AG09319 (cell line): ENCODE measurements at regions not wholly inside any gene's neighbourhood (a gene's known extent, or its start where the extent isn't known, plus 50 kb on each side); places are given as distances from the start of the nearest gene placed in this dataset.

ENCODE experiments used
- DNase-seq: peaks from one replicate; pipeline ENCODE4 v3.0.0-alpha.2; 2010; ENCODE audit warnings: low read depth; ENCODE audit errors: extremely low read depth
- TF ChIP-seq, protein P1 (sequence below): IDR thresholded peaks from 2 replicates; pipeline ENCODE4 v1.5.1; 2011; ENCODE audit warnings: low read depth, mild to moderate bottlenecking, inconsistent platforms, low read length, moderate library complexity

DNA sequence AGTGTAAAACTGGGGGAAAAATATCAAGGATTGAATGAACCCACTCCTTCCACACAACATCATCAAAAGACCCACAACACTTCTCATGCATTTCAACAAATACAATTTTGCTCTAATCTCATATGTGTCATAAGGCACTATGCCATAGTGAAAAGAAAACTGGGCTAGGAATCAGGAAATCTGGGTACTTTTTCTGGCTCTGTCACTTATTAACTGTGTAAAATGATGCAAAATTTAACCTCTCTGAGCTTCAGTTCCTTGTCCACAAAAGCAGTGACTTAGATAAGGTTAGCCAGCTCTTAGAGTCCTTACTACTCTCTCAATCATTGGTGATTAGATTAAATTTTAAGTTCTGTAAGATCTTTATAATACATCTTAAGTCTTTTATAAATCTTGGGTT, 250.5 kb upstream of the SOX5 start:
- TF ChIP-seq, protein P1, sequence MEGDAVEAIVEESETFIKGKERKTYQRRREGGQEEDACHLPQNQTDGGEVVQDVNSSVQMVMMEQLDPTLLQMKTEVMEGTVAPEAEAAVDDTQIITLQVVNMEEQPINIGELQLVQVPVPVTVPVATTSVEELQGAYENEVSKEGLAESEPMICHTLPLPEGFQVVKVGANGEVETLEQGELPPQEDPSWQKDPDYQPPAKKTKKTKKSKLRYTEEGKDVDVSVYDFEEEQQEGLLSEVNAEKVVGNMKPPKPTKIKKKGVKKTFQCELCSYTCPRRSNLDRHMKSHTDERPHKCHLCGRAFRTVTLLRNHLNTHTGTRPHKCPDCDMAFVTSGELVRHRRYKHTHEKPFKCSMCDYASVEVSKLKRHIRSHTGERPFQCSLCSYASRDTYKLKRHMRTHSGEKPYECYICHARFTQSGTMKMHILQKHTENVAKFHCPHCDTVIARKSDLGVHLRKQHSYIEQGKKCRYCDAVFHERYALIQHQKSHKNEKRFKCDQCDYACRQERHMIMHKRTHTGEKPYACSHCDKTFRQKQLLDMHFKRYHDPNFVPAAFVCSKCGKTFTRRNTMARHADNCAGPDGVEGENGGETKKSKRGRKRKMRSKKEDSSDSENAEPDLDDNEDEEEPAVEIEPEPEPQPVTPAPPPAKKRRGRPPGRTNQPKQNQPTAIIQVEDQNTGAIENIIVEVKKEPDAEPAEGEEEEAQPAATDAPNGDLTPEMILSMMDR = no peak
- no peak for DNase-seq

DNA sequence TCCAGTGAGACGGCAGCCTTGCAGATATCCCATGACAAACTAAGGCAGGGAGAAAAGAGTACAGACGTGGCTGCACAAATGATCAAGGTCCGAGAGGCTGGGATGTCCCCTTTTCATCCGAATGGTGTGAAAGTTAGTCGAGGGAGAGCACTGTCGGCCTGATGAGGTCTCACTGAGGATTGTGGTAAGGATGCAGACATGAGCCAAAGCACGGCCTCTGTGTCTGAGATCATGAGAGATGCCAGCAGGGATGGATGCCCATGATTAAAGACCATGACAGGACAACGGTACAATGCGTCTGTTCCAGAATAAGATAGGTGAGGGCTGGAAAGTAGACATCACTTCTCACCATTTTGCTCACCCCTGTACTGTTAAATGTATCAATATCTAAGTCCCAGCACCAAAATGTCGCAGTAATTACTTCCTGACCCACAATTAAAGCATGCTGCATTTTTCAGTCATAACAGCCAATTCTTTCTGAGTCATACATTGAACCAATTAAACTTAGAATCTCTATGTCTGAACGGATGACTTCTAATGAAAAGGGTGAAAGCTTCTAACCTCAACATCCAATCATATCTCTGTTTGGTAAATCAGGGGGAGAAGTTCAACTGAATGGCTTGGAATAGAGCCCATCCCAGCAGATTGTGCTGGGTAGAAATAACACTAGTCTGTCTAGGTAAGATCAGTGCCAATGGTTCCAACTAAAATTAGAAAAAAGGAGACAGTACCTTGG, 249.6 kb upstream of the SOX5 start:
- TF ChIP-seq, protein P1 = no peak
- DNase-seq = no peak

DNA sequence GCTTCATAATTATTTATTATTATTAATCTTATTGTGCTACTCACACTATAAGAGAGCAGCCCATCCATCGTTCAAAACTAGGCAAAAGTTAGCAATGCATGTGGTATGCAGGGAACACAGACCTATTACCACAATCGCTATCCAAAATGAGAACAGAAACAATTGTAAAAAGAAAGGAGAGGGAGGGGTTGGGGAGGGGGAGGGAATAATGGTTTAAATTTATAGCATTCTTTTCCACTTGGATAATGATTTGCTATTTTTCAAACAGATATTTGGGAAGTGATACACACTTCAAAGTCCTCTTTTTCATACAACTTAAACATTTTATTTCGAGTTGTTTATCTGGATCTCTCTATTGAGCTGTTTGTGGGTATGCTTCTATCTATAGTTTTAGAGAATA, 248.6 kb upstream of the SOX5 start:
- DNase-seq = no peak
- TF ChIP-seq, protein P1 = no peak

DNA sequence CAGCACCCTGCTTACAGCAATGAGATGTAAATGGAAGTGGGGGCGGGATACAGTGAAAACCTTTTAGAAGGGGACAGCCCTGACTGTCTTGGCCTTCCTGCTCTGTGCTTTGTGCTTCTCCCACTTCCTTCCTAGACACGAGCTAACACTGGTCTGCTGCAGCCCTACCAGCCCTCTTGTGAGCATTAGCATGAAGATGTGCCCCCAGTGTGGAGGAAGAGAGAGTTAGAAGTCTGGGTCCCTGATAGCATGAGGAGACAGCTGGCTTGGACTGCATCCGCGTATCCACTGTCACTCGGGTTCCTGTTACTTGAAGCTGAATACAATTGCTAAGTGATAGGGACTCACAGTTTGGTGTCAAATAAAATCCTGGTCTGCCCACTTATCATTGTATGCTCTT, 248.1 kb upstream of the SOX5 start:
- TF ChIP-seq, protein P1 = no peak

DNA sequence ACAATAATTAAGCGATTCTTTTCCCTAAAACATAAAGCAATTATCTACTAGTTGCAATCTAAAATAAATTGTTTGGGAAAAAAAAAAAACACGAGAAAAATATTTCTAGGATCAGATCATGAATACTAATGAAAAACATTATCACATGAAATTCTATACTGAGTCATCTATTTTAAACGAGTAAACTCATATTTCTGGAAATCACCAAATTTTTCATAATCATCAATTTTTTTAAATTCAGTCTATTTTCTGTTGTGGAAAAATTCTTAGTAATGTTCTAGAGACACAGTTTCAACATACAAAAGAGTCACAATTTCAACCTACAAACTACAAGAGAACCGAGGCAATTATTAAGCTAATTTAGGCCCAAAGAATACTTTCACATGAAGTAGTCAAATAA, 245.6 kb upstream of the SOX5 start:
- TF ChIP-seq, protein P1 = no peak
- no peak for DNase-seq

More for the DNA sequence above, 248.1 kb upstream of the SOX5 start:
- no peak for DNase-seq

DNA sequence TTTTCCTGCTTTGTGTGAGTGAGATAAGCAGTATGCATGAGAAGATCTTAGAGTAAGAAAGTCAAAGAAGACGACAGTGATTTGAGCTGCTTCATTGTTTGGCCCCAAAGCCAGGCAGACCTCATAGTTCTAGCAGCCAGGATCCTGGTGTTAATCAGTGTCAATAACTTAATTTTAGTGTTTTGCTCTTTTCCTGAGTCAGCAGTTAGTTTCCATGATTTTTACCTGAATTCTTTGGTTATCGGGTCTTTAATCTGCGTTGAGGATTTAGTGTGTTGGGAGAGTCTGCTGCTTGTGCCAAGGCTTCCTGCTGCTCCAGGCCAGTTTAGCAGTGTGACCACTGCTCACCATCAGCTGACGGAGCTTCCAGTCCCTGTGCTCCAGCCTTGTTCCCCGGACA, 241.6 kb upstream of the SOX5 start:
- no peak for DNase-seq
- TF ChIP-seq, protein P1 = no peak

DNA sequence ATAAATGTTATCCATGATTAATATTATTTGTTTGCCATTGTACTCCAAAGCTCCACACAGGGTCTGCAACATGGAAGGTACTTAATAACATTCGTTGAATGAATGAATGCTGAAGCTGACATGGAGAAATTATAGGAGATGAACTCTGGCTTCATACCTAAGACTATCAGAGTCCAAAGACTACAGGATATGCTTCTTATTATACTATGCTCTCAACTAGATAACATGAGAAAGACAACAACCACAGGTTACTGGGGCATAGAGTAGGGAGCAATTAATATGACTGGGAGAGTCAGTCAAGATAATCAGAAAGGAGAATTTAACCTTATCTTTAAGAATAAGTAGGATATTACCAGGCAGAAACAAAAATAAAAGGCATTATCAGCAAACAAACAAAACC, 236.3 kb upstream of the SOX5 start:
- no peak for DNase-seq
- TF ChIP-seq, protein P1 = no peak
